HepG2 (cell line): ENCODE measurements at regions not wholly inside any gene's neighbourhood (a gene's known extent, or its start where the extent isn't known, plus 50 kb on each side); places are given as distances from the start of the nearest gene placed in this dataset.
A peak's percentile ranks its signal among the peaks of the same experiment; 100 is the strongest.

Source experiments
- HNRNPLL ChIP-seq: fragments of 200-400 bp; formaldehyde crosslinking; IDR thresholded peaks from 2 replicates; pipeline ENCODE4 v1.6.1; 2017; ENCODE audit warnings: mild to moderate bottlenecking, low read depth, low read length; ENCODE audit not compliant: poor library complexity, severe bottlenecking
- KDM1A ChIP-seq: IDR thresholded peaks from 2 replicates; pipeline ENCODE4 v1.6.1; 2016; ENCODE audit warnings: missing compliant biosample characterization
- KLF15 ChIP-seq: sonication (generic); formaldehyde crosslinking; IDR thresholded peaks from 2 replicates; pipeline ENCODE4 v1.8.1; 2023; ENCODE audit warnings: borderline replicate concordance, mild to moderate bottlenecking, inconsistent platforms, missing genetic modification reagents, mixed read lengths
- MZF1 ChIP-seq: sonication (generic); formaldehyde crosslinking; IDR thresholded peaks from 2 replicates; pipeline ENCODE4 v1.8.1; 2023; ENCODE audit warnings: mild to moderate bottlenecking, missing genetic modification reagents, borderline replicate concordance
- PHF8 ChIP-seq: sonication (generic); formaldehyde crosslinking; IDR thresholded peaks from 2 replicates; pipeline ENCODE4 v1.5.0; 2020; ENCODE audit warnings: missing genetic modification reagents
- RFXAP ChIP-seq: sonication (generic); formaldehyde crosslinking; IDR thresholded peaks from 2 replicates; pipeline ENCODE4 v1.4.0; 2020; ENCODE audit warnings: missing genetic modification reagents, borderline replicate concordance
- SKI ChIP-seq: fragments of 450-650 bp; IDR thresholded peaks from one replicate; pipeline ENCODE4 v1.6.1; 2018; ENCODE audit warnings: mild to moderate bottlenecking; ENCODE audit not compliant: partially characterized antibody
- SOX6 ChIP-seq, 2 experiments: fragments of 450-650 bp in 1 of 2; sonication (generic) in 1 of 2; formaldehyde crosslinking in 1 of 2; IDR thresholded peaks; 2 replicates each; pipeline versions ENCODE4 v1.4.0 to v1.6.1; 2017 to 2020; ENCODE audit warnings: antibody characterized with exemption in 1 of 2, mild to moderate bottlenecking in 1 of 2, missing genetic modification reagents in 1 of 2
- ZBTB8A ChIP-seq: sonication (generic); formaldehyde crosslinking; IDR thresholded peaks from 2 replicates; pipeline ENCODE4 v1.4.0; 2020; ENCODE audit warnings: mild to moderate bottlenecking, low read depth, missing genetic modification reagents, borderline replicate concordance
- ZKSCAN5 ChIP-seq: sonication (generic); formaldehyde crosslinking; IDR thresholded peaks from 2 replicates; pipeline ENCODE4 v1.5.1; 2020; ENCODE audit warnings: mild to moderate bottlenecking, missing genetic modification reagents
- ZNF441 ChIP-seq: sonication (generic); formaldehyde crosslinking; IDR thresholded peaks from 2 replicates; pipeline ENCODE4 v1.7.0; 2021; ENCODE audit warnings: missing genetic modification reagents, borderline replicate concordance
- ZNF609 ChIP-seq: sonication (generic); formaldehyde crosslinking; IDR thresholded peaks from 2 replicates; pipeline ENCODE4 v1.4.0; 2020; ENCODE audit warnings: mild to moderate bottlenecking, missing genetic modification reagents, borderline replicate concordance
- ZNF616 ChIP-seq: sonication (generic); formaldehyde crosslinking; IDR thresholded peaks from 2 replicates; pipeline ENCODE4 v1.5.0; 2020; ENCODE audit warnings: low read depth, mild to moderate bottlenecking, missing genetic modification reagents
- ZNF737 ChIP-seq: sonication (generic); formaldehyde crosslinking; IDR thresholded peaks from 2 replicates; pipeline ENCODE4 v1.5.0; 2020; ENCODE audit warnings: missing genetic modification reagents, mild to moderate bottlenecking, borderline replicate concordance
- ZNF740 ChIP-seq: sonication (generic); formaldehyde crosslinking; IDR thresholded peaks from 2 replicates; pipeline ENCODE4 v1.4.0; 2020; ENCODE audit warnings: missing genetic modification reagents
- TF ChIP-seq, protein P1 (sequence below), 2 experiments: sonication (generic) in 1 of 2; formaldehyde crosslinking in 1 of 2; IDR thresholded peaks; 2 replicates each; pipeline versions ENCODE4 v1.4.0 to v1.6.1; 2018 to 2020; ENCODE audit warnings: missing genetic modification reagents in 2 of 2, borderline replicate concordance in 1 of 2, low read depth in 1 of 2, mild to moderate bottlenecking in 1 of 2, missing biosample characterization in 1 of 2
- TF ChIP-seq, protein P2 (sequence below): sonication (generic); formaldehyde crosslinking; IDR thresholded peaks from 2 replicates; pipeline ENCODE4 v1.5.1; 2020; ENCODE audit warnings: missing genetic modification reagents, mild to moderate bottlenecking, borderline replicate concordance
- TF ChIP-seq, protein P3 (sequence below): IDR thresholded peaks from 2 replicates; pipeline ENCODE4 v1.6.1; 2016; ENCODE audit warnings: mild to moderate bottlenecking, missing biosample characterization, missing genetic modification reagents

- TF ChIP-seq ZNF609 = peak; percentile 67; the same call in 1 of the 2 replicates
- TF ChIP-seq KLF15 (CRISPR knock-in tag) = no peak
- TF ChIP-seq ZNF737 (CRISPR knock-in tag) = no peak
- peak; percentile 52; the same call in 1 of the 2 replicates for TF ChIP-seq PHF8 (CRISPR knock-in tag)
- TF ChIP-seq HNRNPLL = no peak
- TF ChIP-seq ZNF740 = no peak
- TF ChIP-seq ZNF441 (CRISPR knock-in tag) = peak; percentile 2; the same call in 1 of the 2 replicates
- TF ChIP-seq SKI = peak; percentile 84
- TF ChIP-seq, protein P1, sequence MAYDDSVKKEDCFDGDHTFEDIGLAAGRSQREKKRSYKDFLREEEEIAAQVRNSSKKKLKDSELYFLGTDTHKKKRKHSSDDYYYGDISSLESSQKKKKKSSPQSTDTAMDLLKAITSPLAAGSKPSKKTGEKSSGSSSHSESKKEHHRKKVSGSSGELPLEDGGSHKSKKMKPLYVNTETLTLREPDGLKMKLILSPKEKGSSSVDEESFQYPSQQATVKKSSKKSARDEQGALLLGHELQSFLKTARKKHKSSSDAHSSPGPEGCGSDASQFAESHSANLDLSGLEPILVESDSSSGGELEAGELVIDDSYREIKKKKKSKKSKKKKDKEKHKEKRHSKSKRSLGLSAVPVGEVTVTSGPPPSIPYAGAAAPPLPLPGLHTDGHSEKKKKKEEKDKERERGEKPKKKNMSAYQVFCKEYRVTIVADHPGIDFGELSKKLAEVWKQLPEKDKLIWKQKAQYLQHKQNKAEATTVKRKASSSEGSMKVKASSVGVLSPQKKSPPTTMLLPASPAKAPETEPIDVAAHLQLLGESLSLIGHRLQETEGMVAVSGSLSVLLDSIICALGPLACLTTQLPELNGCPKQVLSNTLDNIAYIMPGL (CRISPR knock-in tag; IDR thresholded peaks at IDR 0.05; ENCODE audit: borderline replicate concordance in 1 of 2, low read depth in 1 of 2) = peak; percentile 39 to 63; a peak in 3 of 4 replicates
- TF ChIP-seq ZNF616 (CRISPR knock-in tag) = 0 out of 2 replicates have a peak, but pooled peaks have one; percentile 53
- TF ChIP-seq MZF1 (CRISPR knock-in tag) = no peak
- 0 out of 2 replicates have a peak, but pooled peaks have one; percentile 43 for TF ChIP-seq ZKSCAN5
- no peak for TF ChIP-seq KDM1A (CRISPR knock-in tag)
- TF ChIP-seq ZBTB8A = no peak
- TF ChIP-seq, protein P2, sequence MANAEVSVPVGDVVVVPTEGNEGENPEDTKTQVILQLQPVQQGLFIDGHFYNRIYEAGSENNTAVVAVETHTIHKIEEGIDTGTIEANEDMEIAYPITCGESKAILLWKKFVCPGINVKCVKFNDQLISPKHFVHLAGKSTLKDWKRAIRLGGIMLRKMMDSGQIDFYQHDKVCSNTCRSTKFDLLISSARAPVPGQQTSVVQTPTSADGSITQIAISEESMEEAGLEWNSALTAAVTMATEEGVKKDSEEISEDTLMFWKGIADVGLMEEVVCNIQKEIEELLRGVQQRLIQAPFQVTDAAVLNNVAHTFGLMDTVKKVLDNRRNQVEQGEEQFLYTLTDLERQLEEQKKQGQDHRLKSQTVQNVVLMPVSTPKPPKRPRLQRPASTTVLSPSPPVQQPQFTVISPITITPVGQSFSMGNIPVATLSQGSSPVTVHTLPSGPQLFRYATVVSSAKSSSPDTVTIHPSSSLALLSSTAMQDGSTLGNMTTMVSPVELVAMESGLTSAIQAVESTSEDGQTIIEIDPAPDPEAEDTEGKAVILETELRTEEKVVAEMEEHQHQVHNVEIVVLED (CRISPR knock-in tag) = 0 out of 2 replicates have a peak, but pooled peaks have one; percentile 25
- TF ChIP-seq SOX6 (IDR thresholded peaks at IDR 0.05) = no peak
- TF ChIP-seq SOX6 (CRISPR knock-in tag; IDR thresholded peaks at IDR 0.05) = peak; percentile 74
- TF ChIP-seq RFXAP = no peak
- TF ChIP-seq, protein P3, sequence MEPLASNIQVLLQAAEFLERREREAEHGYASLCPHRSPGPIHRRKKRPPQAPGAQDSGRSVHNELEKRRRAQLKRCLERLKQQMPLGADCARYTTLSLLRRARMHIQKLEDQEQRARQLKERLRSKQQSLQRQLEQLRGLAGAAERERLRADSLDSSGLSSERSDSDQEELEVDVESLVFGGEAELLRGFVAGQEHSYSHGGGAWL (CRISPR knock-in tag) = 0 out of 2 replicates have a peak, but pooled peaks have one; percentile 4
Observed at GRCh38 chr20:50450881-50451752, 59.1 kb upstream of the PTPN1 start (continued).
